Neural cell (in vitro differentiated cells): ENCODE measurements at regions not wholly inside any gene's neighbourhood (a gene's known extent, or its start where the extent isn't known, plus 50 kb on each side); places are given as distances from the start of the nearest gene placed in this dataset.

Experiments used
- CTCF ChIP-seq: fragments of 450-650 bp; IDR thresholded peaks from 2 replicates; pipeline ENCODE4 v1.5.1; 2014; ENCODE audit warnings: antibody characterized with exemption, mild to moderate bottlenecking, moderate library complexity; ENCODE audit not compliant: poor library complexity, severe bottlenecking
- EP300 ChIP-seq: fragments of 450-650 bp; conservative IDR thresholded peaks from 2 replicates; pipeline ENCODE4 v1.6.1; 2014; ENCODE audit warnings: antibody characterized with exemption, mild to moderate bottlenecking, moderate library complexity; ENCODE audit not compliant: poor library complexity, severe bottlenecking
- REST ChIP-seq: IDR thresholded peaks from 2 replicates; pipeline ENCODE4 v1.6.1; 2012; ENCODE audit warnings: borderline replicate concordance
- TAF1 ChIP-seq: IDR thresholded peaks from 2 replicates; pipeline ENCODE4 v1.6.1; 2012; ENCODE audit warnings: low read depth

GRCh38 chr4:138677212-138677611, 338.4 kb upstream of the NOCT start:
- TF ChIP-seq CTCF (no peak), TAF1 (no peak), REST (no peak), EP300 (no peak)
